CD4-positive, alpha-beta T cell treated with Interleukin-6 at 100 ng/mL for 8 hours (primary cell): ENCODE measurements at regions not wholly inside any gene's neighbourhood (a gene's known extent, or its start where the extent isn't known, plus 50 kb on each side); places are given as distances from the start of the nearest gene placed in this dataset.

Source experiments
- DNase-seq: peaks from one replicate; pipeline ENCODE4 v3.0.0-alpha.2; 2020; ENCODE audit warnings: mixed read lengths, low spot score

- no peak for DNase-seq
These were observed 202.8 kb downstream of the AUH start for GRCh38 chr9:91158946-91159345.

GRCh38 chr9:91159664-91160121 lies 202.0 kb downstream of the AUH start:
- DNase-seq: no peak

- DNase-seq: no peak
These were observed 201.5 kb downstream of the AUH start for GRCh38 chr9:91160181-91160580.

GRCh38 chr9:91160599-91161464 lies 200.9 kb downstream of the AUH start:
- DNase-seq: no peak

GRCh38 chr9:91161465-91162300 lies 200.0 kb downstream of the AUH start:
- no peak for DNase-seq

- DNase-seq: no peak
These were observed 199.4 kb downstream of the AUH start for GRCh38 chr9:91162311-91162710.

GRCh38 chr9:91162784-91163443 lies 198.8 kb downstream of the AUH start:
- DNase-seq: peak; percentile 24

GRCh38 chr9:91163444-91163772 lies 198.3 kb downstream of the AUH start:
- DNase-seq: no peak

GRCh38 chr9:91163773-91164471 lies 197.8 kb downstream of the AUH start:
- DNase-seq: no peak
